Choroid plexus epithelial cell (primary cell): ENCODE measurements at regions not wholly inside any gene's neighbourhood (a gene's known extent, or its start where the extent isn't known, plus 50 kb on each side); places are given as distances from the start of the nearest gene placed in this dataset.
"Not testable (repeated sequence)": the region's sequence is repeated elsewhere in the genome, so short reads cannot be mapped to it uniquely, and the experiment has no call there.

ENCODE experiments used
- DNase-seq: peaks from one replicate; pipeline ENCODE4 v3.0.0-alpha.2; 2010; ENCODE audit warnings: low read depth
- H3K4me3 ChIP-seq: 2 replicates; pipeline ENCODE4 v1.5.1; 2011; ENCODE audit warnings: low read depth, mild to moderate bottlenecking, control low read depth, low read length, moderate library complexity
- CTCF ChIP-seq: conservative IDR thresholded peaks from 2 replicates; pipeline ENCODE4 v1.5.1; 2011; ENCODE audit warnings: low read depth, mild to moderate bottlenecking, control low read depth, inconsistent platforms, low read length, moderate library complexity

- TF ChIP-seq CTCF, result no peak
- no peak overlapping the region for H3K4me3 ChIP-seq
- DNase-seq, result no peak
Measured at GRCh38 chr5:179451114-179451827, 99.1 kb upstream of the RUFY1 start.

- not testable (repeated sequence) for DNase-seq, H3K4me3 ChIP-seq
Measured at GRCh38 chr5:179449950-179450349, 100.4 kb upstream of the RUFY1 start.

- not testable (repeated sequence) for H3K4me3 ChIP-seq, DNase-seq
Measured at GRCh38 chr5:179448282-179448681, 102.1 kb upstream of the RUFY1 start.

GRCh38 chr5:179442289-179442688, 97.0 kb upstream of the ADAMTS2 start:
- H3K4me3 ChIP-seq, DNase-seq: not testable (repeated sequence)

- DNase-seq, result no peak
- H3K4me3 ChIP-seq, result no peak overlapping the region
- no peak for TF ChIP-seq CTCF
Measured at GRCh38 chr5:179439181-179439985, 94.1 kb upstream of the ADAMTS2 start.

- no peak overlapping the region for H3K4me3 ChIP-seq
- no peak for TF ChIP-seq CTCF
- DNase-seq, result no peak
Measured at GRCh38 chr5:179438461-179438860, 93.2 kb upstream of the ADAMTS2 start.

- DNase-seq, result no peak
- TF ChIP-seq CTCF, result no peak
- no peak overlapping the region for H3K4me3 ChIP-seq
Measured at GRCh38 chr5:179438011-179438441, 92.8 kb upstream of the ADAMTS2 start.

GRCh38 chr5:179437341-179438001, 92.2 kb upstream of the ADAMTS2 start:
- no peak for TF ChIP-seq CTCF
- no peak for DNase-seq
- H3K4me3 ChIP-seq, result no peak overlapping the region
